ENCODE measurements at regions not wholly inside any gene's neighbourhood (a gene's known extent, or its start where the extent isn't known, plus 50 kb on each side); places are given as distances from the start of the nearest gene placed in this dataset.

DNA sequence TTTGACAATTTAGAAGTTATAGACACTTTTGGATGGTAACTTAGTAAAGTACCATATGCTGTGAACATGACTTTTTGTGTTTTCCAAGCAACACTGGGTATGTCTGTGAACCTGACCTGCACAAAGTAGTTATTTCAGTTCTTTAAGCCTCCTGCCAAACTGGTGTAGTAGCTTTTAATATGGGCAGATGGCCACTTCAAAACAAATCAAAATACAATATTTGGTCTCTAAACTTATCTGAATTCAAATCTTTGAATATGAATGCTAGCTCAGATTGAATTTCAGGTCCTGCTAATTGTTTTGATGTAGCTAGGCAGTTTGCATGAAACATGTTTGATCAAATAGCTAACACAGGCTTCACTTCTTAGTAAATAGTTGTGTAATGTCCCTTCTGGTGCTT lies 1176.7 kb upstream of the CDH9 start:
- no peak for DNase-seq

DNA sequence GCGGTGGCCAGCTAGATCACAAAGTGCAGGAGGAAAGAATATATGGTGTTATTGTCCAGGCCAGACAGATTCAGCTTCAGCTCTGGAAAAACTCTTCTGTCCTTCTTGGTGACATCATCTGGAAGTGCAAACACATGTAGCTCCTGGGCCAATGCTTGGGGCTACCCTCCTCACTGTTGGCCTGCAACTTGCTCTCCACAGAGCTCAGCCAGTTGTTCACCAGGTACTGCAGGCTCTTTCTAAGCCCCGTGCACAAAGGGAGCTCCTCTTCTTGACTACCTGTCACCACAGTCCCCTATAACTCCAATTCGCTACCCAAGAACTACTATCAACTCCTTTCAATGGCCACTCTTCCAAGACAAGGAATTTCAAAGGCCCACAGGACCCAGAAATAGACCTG lies 1175.9 kb upstream of the CDH9 start:
- no peak for DNase-seq

DNA sequence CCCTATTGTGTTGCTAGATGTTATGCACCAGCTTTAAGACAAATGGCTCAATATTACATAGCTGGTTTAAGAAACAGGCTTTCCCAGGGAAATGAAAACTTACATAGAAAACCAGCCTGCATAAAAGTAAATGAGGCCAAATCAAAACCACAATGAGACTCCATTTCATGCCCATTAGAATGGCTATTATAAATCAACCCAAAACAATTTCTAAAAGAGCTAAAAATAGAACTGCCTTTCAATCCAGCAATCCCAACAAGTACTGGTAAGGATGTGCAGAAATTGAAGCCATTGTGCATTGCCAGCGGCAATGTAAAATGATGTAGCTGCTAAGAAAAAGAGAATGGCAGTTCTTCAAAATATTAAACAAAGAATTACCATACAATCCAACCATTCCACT lies 1170.0 kb upstream of the CDH9 start:
- DNase-seq, result no peak

DNA sequence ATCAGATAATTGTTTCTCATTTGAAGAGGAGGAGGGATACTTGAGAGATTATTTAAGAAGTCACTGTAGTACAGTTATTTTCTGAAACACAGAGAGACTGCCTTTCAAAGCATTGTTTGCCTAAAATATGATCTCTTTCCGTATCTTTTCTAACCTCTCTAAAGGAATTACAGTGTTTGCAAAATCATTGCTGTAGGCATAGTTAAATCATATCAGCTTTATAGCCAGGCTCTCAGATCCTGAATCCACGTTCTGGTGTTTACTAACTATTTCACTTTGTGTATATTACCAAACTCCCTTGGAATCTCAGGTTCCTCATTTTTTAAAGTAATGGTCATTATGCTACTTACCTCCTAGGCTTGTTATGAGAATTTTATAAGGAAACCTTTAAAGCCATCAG lies 1151.6 kb upstream of the CDH9 start:
- no peak for DNase-seq

DNA sequence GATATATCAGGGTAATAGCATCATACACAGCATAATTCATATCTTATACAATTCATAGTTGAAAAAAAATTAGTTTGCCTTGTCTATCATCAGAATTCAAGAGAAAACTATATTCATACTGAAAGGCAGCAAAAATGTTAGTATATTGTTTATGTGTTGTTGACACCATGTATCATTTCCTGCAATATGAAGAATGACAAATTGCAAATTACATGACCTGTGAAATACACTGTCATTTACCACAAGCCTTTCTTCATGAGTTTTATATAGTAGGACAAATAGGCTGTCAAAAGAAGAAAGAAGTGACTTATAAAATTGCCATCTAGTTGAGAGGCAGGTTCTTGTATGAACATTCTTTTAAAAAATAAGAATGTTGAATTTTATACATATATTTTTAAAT lies 1136.3 kb upstream of the CDH9 start:
- no peak for DNase-seq

DNA sequence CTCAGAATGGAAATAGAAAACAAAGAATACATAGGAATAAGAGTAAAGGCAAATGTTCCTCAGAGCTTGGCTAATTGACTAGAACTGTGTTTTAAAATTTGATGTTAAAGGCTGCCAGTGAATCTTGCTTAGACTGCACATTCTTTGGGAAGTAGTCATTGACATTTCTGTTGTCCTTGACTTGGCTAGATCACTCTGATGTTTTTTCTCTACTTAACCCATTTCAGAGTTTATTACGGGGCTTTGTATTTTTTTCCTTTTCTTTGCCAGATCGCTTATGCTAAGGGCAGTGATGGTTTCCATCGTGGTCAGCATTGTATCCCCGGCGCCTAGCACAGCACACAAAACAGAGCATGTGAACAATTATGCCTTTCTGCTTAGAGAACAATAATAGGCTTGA lies 1126.7 kb upstream of the CDH9 start:
- peak; percentile 61 for DNase-seq

DNA sequence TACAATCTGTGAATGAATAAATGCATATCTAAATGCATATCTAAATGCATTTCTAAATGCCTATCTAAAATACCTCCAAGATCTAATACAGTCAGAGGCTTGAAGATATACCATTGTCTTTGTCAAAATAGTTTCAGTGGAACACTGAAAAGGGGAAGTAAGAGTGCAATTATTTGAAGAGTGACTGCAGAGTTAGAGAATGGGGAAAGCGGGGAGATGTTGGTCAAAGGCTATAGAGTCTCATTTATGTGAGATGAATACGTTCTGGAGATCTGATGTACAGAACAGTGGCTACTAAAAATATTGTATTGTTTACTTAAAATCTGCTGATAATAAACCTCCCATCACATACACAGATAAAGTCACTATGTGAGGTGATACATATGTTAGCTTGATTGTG lies 1126.2 kb upstream of the CDH9 start:
- DNase-seq, result no peak

DNA sequence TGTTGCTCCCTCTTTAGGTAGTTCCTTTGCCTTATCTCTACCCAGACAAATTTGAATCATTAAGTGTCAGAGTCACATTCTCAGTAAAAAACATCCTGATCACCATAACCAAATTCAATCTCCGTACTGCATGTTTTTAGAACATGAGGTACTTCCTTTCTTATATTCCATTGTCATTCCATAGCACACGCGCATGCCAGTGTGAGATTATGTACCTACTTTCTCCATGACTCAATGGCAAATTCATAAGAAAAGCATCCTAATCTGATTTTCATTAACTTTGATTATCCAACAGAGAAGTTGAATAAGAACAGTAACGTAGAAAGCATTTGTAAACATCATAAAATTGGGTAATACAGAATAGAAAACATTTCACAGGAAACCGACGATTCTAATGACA lies 1118.6 kb upstream of the CDH9 start:
- DNase-seq, result peak; percentile 44

DNA sequence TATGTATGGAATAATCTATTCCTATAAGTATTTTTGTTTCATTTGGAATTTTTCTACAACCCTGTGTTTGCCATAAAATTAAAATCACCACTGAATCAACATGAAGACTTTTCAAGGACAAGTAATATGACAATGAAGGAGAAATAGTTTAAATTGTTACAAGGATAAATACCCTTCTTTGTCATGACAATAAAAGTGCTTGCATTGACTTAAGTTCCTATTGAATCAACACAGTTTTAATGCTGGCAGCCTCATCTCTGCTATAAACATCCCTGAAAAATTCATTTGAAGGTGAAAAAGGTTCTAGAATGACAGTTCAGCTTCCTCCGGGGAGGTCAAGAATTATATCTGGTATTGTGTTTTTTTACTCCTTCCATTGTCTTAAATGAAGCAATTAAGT lies 1105.1 kb upstream of the CDH9 start:
- DNase-seq, result no peak

DNA sequence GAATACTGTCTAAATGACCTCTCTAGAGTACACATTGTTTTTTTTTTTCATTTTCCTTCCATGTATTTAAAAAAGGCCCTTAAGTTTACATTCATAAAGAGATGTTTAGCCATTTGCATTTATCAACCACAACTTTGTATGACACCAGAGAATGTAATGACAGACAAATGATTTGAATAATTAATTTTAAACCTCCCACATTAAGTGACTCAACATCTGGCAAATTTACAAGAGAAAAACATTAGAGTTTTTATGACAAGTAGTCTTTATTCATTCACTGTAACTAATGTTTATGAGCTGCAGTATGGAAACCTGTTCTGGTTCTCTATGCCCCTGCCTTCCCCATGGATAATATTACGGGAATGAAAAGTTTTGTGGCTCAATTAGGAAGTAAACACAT lies 1093.8 kb upstream of the CDH9 start:
- peak; percentile 27 for DNase-seq

DNA sequence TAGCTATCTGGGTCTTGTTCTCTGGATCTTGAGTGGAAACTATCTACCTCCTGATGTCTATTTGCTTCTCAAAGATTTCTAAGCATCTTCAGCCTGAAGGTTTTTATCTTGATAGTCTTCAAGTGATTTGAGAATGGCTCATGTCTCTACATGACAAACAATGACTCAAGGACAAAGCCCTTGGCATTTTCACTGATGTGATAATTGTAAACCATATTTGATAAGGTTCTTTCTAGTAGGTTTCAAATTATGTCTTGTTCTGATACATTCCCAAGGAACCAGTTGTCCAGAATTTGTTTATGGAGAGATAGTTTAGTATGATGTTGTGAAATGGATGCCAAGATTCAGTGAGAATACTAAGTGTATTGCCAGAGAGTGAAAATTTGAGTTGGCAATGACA lies 1079.3 kb upstream of the CDH9 start:
- no peak for DNase-seq

DNA sequence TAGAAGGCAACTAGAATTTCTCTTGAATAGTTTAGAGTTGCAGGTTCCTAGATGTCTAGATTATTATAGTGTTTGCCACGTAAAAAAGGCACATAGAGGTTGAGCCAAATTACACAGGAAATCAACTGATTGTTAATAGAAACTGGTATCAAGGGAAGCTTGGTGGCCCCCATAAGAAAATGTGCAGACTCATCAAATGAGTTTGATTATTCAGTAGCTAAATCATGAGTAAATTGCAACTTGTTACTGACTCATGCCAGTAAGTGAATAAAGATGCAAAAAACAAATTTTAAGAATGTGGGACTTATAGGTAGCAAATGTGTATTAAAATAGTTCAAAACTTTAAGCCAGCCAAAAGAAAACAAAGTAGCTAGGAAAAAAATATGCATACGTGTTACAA lies 1078.9 kb upstream of the CDH9 start:
- DNase-seq, result no peak

DNA sequence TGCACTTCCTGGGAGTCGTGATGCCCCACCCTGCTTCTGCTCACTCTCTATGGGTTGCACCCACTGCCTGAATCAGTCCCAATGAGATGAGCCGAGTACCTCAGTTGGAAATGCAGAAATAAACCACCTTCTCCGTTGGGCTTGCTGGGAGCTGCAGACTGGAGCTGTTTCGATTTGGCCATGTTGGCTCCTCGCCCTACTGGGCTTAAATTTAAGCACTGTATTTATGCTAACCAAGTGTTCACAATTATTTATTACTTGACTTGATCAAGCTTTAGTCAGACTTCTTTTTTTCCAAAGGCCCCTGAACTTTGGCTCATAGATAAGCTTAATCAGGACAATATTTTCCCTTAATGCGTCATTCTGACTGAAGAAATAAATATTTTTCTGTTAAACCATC lies 1072.4 kb upstream of the CDH9 start:
- DNase-seq, result no peak

DNA sequence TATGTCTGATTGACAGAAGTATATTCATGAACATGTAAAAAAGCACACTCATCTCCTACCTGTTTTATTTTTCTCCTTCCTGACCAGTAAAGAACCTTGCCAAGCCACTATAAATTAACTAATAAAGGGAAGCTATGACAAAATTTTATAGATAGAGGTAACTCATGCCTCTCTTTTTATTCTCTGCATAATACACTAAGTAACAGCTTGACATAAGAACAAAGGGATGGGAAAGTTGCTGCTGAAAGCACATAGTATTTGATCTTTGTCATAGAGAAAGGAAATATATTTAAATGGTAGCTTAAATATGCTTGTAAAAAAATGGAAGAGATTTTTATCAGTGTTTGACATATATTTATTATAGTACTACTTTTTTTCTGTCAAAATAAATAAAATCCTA lies 1065.7 kb upstream of the CDH9 start:
- DNase-seq, result no peak

DNA sequence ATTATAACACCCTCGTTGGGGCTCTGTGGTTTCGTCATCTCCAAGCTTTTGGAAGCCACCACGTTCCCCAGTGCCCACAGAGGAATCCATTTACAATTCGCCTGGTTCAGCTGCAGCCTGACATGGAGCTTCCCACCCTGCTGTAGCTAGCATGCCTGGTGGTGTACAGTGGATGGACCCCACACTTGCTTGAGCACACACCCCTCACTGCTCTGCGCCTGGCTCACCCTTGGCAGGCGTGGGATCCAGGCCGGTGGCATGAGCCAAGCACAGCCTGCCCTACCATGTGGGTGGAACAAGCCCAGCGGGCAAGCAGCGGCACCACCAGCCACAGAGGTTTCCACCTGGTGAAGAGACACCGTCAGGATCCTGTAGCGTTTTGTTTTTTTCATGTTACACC lies 1045.7 kb upstream of the CDH9 start:
- no peak for DNase-seq

DNA sequence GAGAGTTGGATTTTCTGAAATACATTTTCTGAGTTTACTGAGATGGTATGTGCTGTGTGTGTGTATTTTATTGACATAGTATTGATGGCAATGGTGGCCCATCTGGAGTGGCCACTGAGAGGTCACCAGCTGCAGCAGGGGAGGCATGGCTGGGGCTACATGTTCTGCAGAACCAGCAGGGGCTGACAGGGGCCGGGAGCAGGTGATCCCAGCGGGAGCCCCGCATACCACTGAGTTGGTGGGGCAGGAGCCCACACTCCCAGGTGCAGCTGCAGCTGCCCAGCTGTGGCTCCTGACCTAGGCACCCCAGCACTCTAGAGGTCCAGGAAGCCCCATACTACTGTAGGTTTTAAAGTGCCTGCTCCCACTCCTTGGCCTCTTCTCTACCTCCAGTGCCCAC lies 1044.2 kb upstream of the CDH9 start:
- no peak for DNase-seq

DNA sequence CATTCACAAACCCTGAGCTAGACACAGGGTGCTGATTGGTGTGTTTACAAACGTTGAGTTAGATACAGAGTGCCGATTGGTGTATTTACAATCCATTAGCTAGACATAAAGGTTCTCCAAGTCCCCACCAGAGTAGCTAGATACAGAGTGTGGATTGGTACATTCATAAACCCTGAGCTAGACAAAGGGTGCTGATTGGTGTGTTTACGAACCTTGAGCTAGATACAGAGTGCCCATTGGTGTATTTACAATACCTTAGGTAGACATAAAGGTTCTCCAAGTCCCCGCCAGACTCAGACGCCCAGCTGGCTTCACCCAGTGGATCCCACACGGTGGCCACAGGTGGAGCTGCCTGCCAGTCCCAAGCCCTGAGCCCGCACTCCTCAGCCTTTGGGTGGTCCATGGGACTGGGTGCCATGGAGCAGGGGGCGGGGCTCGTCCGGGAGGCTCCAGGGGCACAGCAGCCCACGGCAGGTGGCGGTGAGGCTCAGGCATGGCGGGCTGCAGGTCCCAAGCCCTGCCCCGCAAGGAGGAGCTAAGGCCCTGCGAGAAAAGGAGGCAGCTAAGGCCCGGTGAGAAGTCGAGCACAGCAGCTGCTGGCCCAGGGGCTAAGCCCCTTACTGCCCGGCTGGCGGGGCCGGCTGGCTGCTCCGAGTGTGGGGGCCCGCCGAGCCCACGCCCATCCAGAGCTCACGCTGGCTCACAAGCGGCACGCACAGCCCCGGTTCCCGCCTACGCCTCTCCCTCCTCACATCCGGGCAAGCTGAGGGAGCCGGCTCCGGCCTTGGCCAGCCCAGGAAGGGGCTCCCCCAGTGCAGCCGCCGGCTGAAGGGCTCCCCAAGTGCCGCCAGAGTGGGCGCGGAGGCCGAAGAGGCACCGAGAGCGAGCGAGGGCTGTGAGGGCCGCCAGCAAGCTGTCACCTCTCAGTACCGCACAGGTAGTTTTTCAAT lies 1039.2 kb upstream of the CDH9 start:
- no peak for DNase-seq

DNA sequence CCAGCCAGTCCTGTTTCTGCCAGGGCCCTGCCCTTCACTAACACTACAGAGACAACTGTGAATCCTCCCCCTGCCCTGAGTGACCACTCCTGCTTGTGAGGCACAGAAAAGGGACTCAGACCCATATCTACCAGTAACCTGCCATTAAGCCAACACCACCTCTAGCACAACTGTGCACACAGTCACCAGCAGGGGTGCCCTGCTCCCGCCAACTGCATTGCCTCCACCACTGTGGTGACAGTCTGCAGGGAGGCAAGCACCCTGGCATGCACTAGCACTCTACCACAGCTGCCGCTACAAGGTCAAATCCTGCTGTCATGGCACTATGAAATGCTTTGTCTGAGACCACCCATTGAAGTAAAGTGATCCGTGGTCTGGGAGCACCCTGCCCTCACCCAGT lies 1028.5 kb upstream of the CDH9 start:
- no peak for DNase-seq

DNA sequence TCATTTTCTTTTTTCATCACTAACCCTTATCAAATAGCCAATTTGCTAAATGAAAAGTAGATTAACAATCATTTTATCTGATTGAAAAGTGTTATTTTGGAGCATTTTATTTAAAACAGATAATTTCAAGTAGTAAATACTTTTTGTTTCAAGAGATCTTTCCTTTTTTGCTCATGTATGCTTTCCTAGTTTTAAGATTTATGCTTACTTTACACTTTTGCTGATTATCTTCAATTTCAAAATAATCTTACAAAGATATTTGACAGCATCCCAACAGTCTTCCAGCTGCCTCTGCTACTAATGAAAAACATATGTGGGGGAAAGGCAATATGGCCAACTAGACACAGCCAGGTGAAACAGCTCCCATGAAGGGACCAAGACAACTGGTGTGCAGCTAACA lies 1027.3 kb upstream of the CDH9 start:
- no peak for DNase-seq

DNA sequence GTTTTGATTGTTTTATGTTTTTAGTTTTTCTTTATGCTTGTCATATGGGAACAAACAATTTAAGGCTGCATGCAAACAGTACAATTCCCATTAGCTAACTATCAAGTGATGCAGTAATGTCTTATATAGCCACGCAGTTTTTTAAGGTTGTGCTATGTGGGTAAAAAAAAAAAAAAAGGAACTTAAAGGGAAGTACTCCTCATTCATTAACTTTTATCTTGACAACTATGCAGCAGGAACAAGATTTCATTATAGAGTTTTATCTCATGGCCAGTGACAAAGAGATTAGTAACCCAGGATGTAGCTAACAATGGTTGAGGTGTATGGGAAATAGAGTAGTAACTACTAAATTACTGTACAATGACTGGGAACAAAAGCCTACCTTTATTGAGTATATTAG lies 1008.2 kb upstream of the CDH9 start:
- no peak for DNase-seq

DNA sequence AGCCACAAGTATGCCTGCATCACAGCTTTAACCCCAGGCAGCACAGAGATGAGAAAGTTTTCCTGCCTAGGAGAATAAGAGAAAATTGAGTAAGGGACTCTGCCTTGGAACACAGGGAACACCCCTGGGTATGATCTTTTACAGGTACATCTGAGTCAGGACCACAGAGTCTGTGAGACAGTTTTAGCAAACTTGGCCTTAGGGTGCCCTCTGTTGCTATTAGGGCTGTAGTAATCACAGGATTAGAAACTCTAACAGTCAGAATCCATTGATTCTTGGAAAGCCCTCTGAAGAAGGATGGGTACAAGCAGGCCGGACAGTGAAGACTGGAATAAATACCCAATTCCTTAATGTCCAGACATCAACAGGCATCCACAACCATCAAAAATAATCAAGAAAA lies 989.5 kb upstream of the CDH9 start:
- no peak for DNase-seq

DNA sequence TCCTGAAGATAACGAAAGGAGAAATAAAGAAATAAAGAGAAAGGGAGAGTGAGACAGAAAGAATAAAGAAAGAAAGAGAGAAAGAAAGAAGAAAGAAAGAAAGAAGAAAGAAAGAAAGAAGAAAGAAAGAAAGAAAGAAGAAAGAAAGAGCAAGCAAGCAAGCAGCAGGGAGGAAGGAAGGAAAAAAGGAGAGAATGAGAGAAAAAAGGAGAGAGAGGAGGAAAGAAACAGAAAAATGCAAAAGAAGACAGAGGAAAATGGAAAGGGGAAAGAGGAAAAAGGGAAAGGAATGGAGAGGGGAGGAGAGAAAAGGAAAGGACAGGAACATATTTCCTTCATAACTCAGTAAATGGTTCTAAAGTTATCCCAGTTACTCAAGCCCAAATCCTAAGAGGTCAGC lies 978.8 kb upstream of the CDH9 start:
- no peak for DNase-seq

DNA sequence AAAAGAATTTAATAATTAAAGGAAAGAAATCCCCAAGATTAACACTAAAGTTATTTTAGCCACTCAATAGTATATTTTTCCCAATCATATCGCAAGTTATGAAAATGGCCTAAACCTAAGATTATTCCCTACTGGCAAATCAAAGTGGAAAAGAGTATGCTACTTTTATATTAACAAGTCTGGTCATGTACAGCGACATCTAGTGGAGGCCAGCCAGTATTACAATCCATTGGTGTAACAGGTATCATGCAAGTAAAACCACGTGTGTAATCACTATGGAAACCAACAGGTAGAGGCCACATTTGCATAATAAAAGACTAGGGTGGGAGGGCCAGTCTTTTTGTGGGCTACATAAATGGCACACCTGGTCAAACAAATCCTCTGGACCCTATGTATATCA lies 976.4 kb upstream of the CDH9 start:
- no peak for DNase-seq

DNA sequence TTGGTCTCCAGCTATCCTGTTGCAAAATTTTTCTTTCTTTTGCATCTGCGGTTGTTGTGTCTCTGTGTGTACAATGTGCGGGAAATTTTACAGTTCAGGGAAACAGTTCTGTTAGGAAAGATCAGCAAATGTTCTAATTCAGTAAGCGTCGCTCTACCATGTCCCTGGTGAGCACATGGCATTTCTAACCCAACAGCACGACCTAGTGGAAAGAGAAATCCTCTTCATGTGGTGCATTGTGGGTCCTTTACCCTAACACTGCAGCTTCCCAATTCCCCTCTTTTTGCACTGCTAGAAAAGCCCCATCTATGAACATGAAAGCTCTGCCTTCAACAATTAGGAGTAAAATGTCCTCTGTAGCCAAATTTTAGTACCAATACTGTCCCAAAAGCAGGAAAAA lies 974.2 kb upstream of the CDH9 start:
- no peak for DNase-seq

DNA sequence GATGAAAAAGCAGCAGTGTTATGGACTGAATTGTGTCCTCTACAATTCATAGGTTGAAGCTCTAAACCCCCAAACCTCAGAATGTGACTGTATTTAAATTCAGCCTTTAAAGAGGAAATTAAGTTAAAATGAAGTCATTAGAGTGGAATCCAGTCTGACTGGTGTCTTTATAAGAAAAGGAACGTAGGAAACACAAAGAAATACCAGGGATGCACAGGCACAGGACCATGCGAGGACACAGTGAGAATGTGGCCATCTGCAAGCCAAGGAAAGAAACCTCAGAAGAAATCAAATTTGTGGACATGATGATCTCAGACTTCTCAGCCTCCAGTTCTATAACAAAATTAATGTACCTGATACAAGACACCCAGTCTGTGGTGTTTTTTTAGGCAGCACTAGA lies 971.2 kb upstream of the CDH9 start:
- DNase-seq, result no peak

Measured in fibroblast of upper back skin (primary cell).